SK-N-MC (cell line): ENCODE measurements at regions not wholly inside any gene's neighbourhood (a gene's known extent, or its start where the extent isn't known, plus 50 kb on each side); places are given as distances from the start of the nearest gene placed in this dataset.
"Not testable (repeated sequence)": the region's sequence is repeated elsewhere in the genome, so short reads cannot be mapped to it uniquely, and the experiment has no call there.

Experiments
- DNase-seq: peaks from one replicate; pipeline ENCODE4 v3.0.0-alpha.2; 2011; ENCODE audit warnings: low read depth, low spot score
- H3K27ac ChIP-seq: fragments of 200-600 bp; sonication (generic); 2 replicates; pipeline ENCODE4 v1.5.1; 2016; ENCODE audit warnings: mixed run types
- H3K36me3 ChIP-seq: fragments of 200-600 bp; sonication (generic); 2 replicates; pipeline ENCODE4 v1.6.1; 2017; ENCODE audit warnings: antibody characterized with exemption, low read length, mixed read lengths; ENCODE audit not compliant: insufficient read depth
- H3K4me3 ChIP-seq: fragments of 200-600 bp; sonication (generic); 2 replicates; pipeline ENCODE4 v1.5.1; 2016
- H3K9ac ChIP-seq: fragments of 200-600 bp; sonication (generic); 2 replicates; pipeline ENCODE4 v1.8.0; 2017; ENCODE audit warnings: mixed run types, mixed read lengths; ENCODE audit not compliant: insufficient read length
- H3K9me3 ChIP-seq: fragments of 200-600 bp; sonication (generic); 2 replicates; pipeline ENCODE4 v1.6.1; 2017; ENCODE audit warnings: low read depth, mild to moderate bottlenecking, antibody characterized with exemption, low read length, moderate library complexity, mixed read lengths
- EZH2 ChIP-seq: fragments of 200-600 bp; sonication (generic); IDR thresholded peaks from one replicate; pipeline ENCODE4 v1.6.1; 2017; ENCODE audit warnings: antibody characterized with exemption
- FOXP2 ChIP-seq: optimal IDR thresholded peaks from 2 replicates; pipeline ENCODE3; 2011; ENCODE audit warnings: mild to moderate bottlenecking, moderate library complexity; ENCODE audit not compliant: insufficient read depth; ENCODE audit errors: extremely low read length, control extremely low read depth
- POLR2AphosphoS5 ChIP-seq: IDR thresholded peaks from 2 replicates; pipeline ENCODE4 v1.6.1; 2012; ENCODE audit warnings: mild to moderate bottlenecking, low read depth, low read length, borderline replicate concordance

DNA sequence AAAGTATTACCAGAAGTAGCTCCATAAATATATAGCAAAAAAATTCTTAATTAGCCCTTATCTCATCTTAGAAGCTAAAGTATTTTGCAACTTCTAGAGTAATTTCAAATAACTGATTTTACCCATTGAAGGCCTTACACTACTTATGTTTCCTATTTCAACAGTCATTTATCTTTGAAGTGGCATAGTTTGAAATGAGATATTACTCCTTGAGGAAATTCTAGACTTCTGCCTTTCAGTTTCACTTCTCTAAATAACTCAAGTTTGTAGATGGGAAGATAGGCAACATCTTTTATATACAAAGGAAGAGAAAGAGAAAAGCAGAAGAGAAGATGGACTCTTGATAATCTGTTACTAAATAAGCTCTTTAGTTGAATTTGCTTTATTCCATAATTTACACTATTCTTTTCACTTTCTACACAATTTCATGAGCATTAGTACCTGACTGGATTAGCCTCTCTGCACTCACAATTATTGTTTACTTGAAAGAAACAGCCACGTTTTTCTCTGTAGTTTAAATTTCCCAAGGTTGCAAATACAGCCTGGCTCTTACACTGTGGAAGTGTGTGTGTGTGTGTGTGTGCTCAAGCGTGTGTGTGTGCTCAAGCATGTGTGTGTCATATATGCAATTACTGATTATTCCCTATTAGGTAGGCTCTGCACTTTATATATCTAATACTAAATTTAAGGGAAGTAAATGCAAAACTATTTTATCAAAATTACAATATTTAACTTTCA lies 60.6 kb upstream of the EMB start:
- Histone ChIP-seq H3K36me3 (no peaks in the 10 kb centered on the region), H3K27ac (no peak overlapping the region), H3K9me3 (no peaks in the 10 kb centered on the region), H3K4me3 (no peak overlapping the region), H3K9ac (no peak overlapping the region)
- TF ChIP-seq FOXP2: no peak
- DNase-seq: no peak

GRCh38 chr5:50513028-50513457 lies 72.0 kb upstream of the EMB start:
- H3K4me3 ChIP-seq, DNase-seq, H3K9me3 ChIP-seq, H3K36me3 ChIP-seq, H3K9ac ChIP-seq, H3K27ac ChIP-seq: not testable (repeated sequence)

- H3K36me3 ChIP-seq, H3K27ac ChIP-seq, H3K9me3 ChIP-seq, H3K9ac ChIP-seq, DNase-seq, H3K4me3 ChIP-seq: not testable (repeated sequence)
Measured at GRCh38 chr5:50521060-50521459, 80.0 kb upstream of the EMB start.

DNA sequence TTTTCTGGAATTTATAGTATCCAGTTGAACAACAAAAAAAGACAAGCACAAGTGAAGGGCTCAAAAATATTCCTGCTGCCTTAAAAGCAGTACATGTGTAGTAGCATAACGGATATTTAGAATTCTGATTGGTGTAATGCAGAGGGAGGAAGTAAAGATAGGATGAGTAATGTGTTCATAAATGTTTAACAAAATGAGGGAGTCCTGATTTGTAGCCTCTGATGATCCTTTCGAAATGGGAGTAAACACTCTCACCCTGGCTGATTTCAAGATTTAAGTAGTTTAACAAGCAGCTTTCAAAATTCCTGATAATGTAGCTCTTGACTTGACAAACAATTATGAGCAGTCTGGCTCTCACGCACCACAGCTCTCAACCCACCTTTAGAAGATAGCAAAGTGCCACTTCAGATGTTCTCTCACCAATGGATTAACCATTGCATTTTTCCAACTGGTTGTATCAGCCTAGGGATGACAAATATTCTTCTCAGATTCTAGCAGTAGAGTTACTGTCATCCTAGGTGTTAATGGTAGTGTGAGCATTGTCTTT lies 86.5 kb upstream of the EMB start:
- H3K36me3 ChIP-seq, H3K4me3 ChIP-seq, H3K9me3 ChIP-seq, H3K27ac ChIP-seq, H3K9ac ChIP-seq, DNase-seq: not testable (repeated sequence)

GRCh38 chr5:50535393-50535792 lies 94.3 kb upstream of the EMB start:
- TF ChIP-seq EZH2: no peak
- TF ChIP-seq FOXP2: no peak
- TF ChIP-seq POLR2AphosphoS5: no peak
- H3K27ac ChIP-seq: no peak overlapping the region
- no peaks in the 10 kb centered on the region for H3K36me3 ChIP-seq
- no peak overlapping the region for H3K9ac ChIP-seq
- no peak overlapping the region for H3K4me3 ChIP-seq
- no peaks in the 10 kb centered on the region for H3K9me3 ChIP-seq
- DNase-seq: no peak

GRCh38 chr5:50537534-50537933 lies 96.4 kb upstream of the EMB start:
- not testable (repeated sequence) for DNase-seq, H3K9me3 ChIP-seq, H3K27ac ChIP-seq

GRCh38 chr5:50547303-50547702 lies 106.2 kb upstream of the EMB start:
- no peaks in the 10 kb centered on the region for H3K9me3 ChIP-seq
- H3K27ac ChIP-seq: no peak overlapping the region
- H3K36me3 ChIP-seq: no peaks in the 10 kb centered on the region
- H3K4me3 ChIP-seq: no peak overlapping the region
- TF ChIP-seq FOXP2 (no peak), POLR2AphosphoS5 (no peak)
- no peak overlapping the region for H3K9ac ChIP-seq
- DNase-seq: no peak

More at GRCh38 chr5:50537534-50537933, 96.4 kb upstream of the EMB start:
- not testable (repeated sequence) for H3K9ac ChIP-seq, H3K4me3 ChIP-seq, H3K36me3 ChIP-seq

GRCh38 chr5:50550267-50550666 lies 109.2 kb upstream of the EMB start:
- no peak overlapping the region for H3K27ac ChIP-seq
- H3K9ac ChIP-seq: no peak overlapping the region
- TF ChIP-seq POLR2AphosphoS5 (no peak), FOXP2 (no peak), EZH2 (no peak)
- H3K9me3 ChIP-seq: no peaks in the 10 kb centered on the region
- H3K36me3 ChIP-seq: no peaks in the 10 kb centered on the region
- no peak overlapping the region for H3K4me3 ChIP-seq
- DNase-seq: no peak

GRCh38 chr5:50550993-50551392 lies 109.9 kb upstream of the EMB start:
- TF ChIP-seq POLR2AphosphoS5: no peak
- no peak for TF ChIP-seq FOXP2
- TF ChIP-seq EZH2: no peak
- DNase-seq: no peak
- H3K4me3 ChIP-seq: no peak overlapping the region

More at GRCh38 chr5:50550993-50551392, 109.9 kb upstream of the EMB start:
- no peaks in the 10 kb centered on the region for H3K9me3 ChIP-seq
- no peak overlapping the region for H3K27ac ChIP-seq
- no peaks in the 10 kb centered on the region for H3K36me3 ChIP-seq
- no peak overlapping the region for H3K9ac ChIP-seq
